ENCODE measurements at regions not wholly inside any gene's neighbourhood (a gene's known extent, or its start where the extent isn't known, plus 50 kb on each side); places are given as distances from the start of the nearest gene placed in this dataset.

DNA sequence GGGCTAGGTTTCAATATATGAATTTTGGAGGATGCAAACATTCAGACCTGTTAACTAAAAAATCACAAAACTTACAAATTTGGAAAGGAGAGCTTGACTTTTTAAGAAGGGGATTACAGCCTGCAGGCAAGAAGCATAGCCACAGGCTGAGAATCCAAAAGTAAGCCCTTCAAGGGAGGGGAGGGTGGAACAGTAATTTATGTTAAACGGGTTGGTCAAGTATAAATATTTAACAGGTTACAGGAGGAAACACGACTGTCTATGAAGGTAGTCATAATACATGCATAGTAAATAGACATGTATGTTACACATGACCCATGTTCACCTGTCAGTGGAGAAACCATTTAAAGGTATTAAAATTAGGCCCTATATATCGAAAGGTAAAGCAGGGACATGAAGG lies 261.1 kb upstream of the RGS18 start:
- H3K4me3 ChIP-seq (ENCODE audit: control insufficient read depth in 2 of 3, extremely low read depth in 1 of 3, insufficient read depth in 2 of 3, low read depth in 1 of 3, low read length in 3 of 3) = no peak overlapping the region
- H3K9me1 ChIP-seq (ENCODE audit: control insufficient read depth, extremely low read depth, insufficient read depth, low read length) = no peaks in the 10 kb centered on the region
- H3K79me2 ChIP-seq (ENCODE audit: control insufficient read depth, insufficient read depth, low read length) = no peaks in the 10 kb centered on the region
- H3K9me3 ChIP-seq (ENCODE audit: control insufficient read depth, low read depth, low read length) = no peaks in the 10 kb centered on the region
- DNase-seq (ENCODE audit: low read depth, low spot score) (no peak), FAIRE-seq (no peak)
- peaks cover 6% of the 10 kb centered on the region for H3K4me1 ChIP-seq (ENCODE audit: control insufficient read depth, extremely low read depth, insufficient read depth, low read length)
- dilution Hi-C loops (cut with MboI; ENCODE audit: extremely low pct_ligation_motif_present, low sequenced_read_pairs) = no loop called here
- TF ChIP-seq EZH2 (IDR thresholded peaks at IDR 0.05; ENCODE audit: low read length) = no peak
- TF ChIP-seq, protein P1, sequence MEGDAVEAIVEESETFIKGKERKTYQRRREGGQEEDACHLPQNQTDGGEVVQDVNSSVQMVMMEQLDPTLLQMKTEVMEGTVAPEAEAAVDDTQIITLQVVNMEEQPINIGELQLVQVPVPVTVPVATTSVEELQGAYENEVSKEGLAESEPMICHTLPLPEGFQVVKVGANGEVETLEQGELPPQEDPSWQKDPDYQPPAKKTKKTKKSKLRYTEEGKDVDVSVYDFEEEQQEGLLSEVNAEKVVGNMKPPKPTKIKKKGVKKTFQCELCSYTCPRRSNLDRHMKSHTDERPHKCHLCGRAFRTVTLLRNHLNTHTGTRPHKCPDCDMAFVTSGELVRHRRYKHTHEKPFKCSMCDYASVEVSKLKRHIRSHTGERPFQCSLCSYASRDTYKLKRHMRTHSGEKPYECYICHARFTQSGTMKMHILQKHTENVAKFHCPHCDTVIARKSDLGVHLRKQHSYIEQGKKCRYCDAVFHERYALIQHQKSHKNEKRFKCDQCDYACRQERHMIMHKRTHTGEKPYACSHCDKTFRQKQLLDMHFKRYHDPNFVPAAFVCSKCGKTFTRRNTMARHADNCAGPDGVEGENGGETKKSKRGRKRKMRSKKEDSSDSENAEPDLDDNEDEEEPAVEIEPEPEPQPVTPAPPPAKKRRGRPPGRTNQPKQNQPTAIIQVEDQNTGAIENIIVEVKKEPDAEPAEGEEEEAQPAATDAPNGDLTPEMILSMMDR (optimal IDR thresholded peaks at IDR 0.05 in 1 of 3, IDR thresholded peaks at IDR 0.05 in 1 of 3, conservative IDR thresholded peaks at IDR 0.05 in 1 of 3; ENCODE audit: extremely low read depth in 1 of 3, insufficient read depth in 2 of 3, low read length in 3 of 3) = no peak
- H3K9ac ChIP-seq (ENCODE audit: control insufficient read depth, extremely low read depth, insufficient read depth, low read length) = no peak overlapping the region
- H3K27ac ChIP-seq (ENCODE audit: control insufficient read depth, insufficient read depth, low read length) = no peak overlapping the region
- no peaks in the 10 kb centered on the region for H4K20me1 ChIP-seq (ENCODE audit: control insufficient read depth, extremely low read depth, insufficient read depth, low read length)
- H3K27me3 ChIP-seq (ENCODE audit: control insufficient read depth, extremely low read depth, insufficient read depth, low read length) = no peaks in the 10 kb centered on the region
- H2AFZ ChIP-seq (ENCODE audit: control insufficient read depth, low read length) = no peak overlapping the region
- H3K4me2 ChIP-seq (ENCODE audit: control insufficient read depth, extremely low read depth, insufficient read depth, low read depth, low read length) = no peak overlapping the region
- H3K36me3 ChIP-seq (ENCODE audit: control insufficient read depth in 2 of 2, extremely low read depth in 1 of 2, insufficient read depth in 2 of 2, low read length in 2 of 2) = no peaks in the 10 kb centered on the region

DNA sequence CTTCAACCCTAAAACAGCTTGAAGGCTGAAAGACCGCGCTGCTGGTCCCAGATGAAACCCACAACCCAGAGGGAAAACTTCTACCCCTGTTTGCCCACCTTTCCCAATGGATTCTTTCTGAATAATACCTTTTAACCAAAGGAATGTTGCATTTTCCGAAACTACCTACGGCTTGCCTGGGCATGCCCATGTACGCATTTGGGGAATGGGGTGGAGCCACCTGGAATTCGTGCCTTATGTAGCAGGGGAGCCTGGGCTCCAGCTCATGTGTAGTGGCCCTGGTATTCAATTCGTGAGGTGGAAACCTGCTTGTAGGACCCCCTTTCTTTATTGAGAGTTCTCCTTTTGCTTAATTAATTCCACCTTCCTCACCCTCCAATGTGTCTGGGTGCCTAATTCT lies 256.6 kb upstream of the RGS18 start:
- no peak overlapping the region for H3K4me3 ChIP-seq (ENCODE audit: control insufficient read depth in 2 of 3, extremely low read depth in 1 of 3, insufficient read depth in 2 of 3, low read depth in 1 of 3, low read length in 3 of 3)
- TF ChIP-seq EZH2 (IDR thresholded peaks at IDR 0.05; ENCODE audit: low read length) = no peak
- TF ChIP-seq, protein P1 (optimal IDR thresholded peaks at IDR 0.05 in 1 of 3, IDR thresholded peaks at IDR 0.05 in 1 of 3, conservative IDR thresholded peaks at IDR 0.05 in 1 of 3; ENCODE audit: extremely low read depth in 1 of 3, insufficient read depth in 2 of 3, low read length in 3 of 3) = no peak
- H3K27me3 ChIP-seq (ENCODE audit: control insufficient read depth, extremely low read depth, insufficient read depth, low read length) = no peaks in the 10 kb centered on the region
- peaks cover 6% of the 10 kb centered on the region for H3K4me1 ChIP-seq (ENCODE audit: control insufficient read depth, extremely low read depth, insufficient read depth, low read length)
- DNase-seq (ENCODE audit: low read depth, low spot score) (peak; percentile 1), FAIRE-seq (no peak)
- H2AFZ ChIP-seq (ENCODE audit: control insufficient read depth, low read length) = peak overlapping the region; percentile 68
- dilution Hi-C loops (cut with MboI; ENCODE audit: extremely low pct_ligation_motif_present, low sequenced_read_pairs) = no loop called here
- H3K79me2 ChIP-seq (ENCODE audit: control insufficient read depth, insufficient read depth, low read length) = no peaks in the 10 kb centered on the region
- H3K4me2 ChIP-seq (ENCODE audit: control insufficient read depth, extremely low read depth, insufficient read depth, low read depth, low read length) = no peak overlapping the region
- H3K36me3 ChIP-seq (ENCODE audit: control insufficient read depth in 2 of 2, extremely low read depth in 1 of 2, insufficient read depth in 2 of 2, low read length in 2 of 2) = no peaks in the 10 kb centered on the region
- peak overlapping the region; percentile 17 for H3K27ac ChIP-seq (ENCODE audit: control insufficient read depth, insufficient read depth, low read length)
- H3K9me1 ChIP-seq (ENCODE audit: control insufficient read depth, extremely low read depth, insufficient read depth, low read length) = no peaks in the 10 kb centered on the region
- H4K20me1 ChIP-seq (ENCODE audit: control insufficient read depth, extremely low read depth, insufficient read depth, low read length) = no peaks in the 10 kb centered on the region
- no peak overlapping the region for H3K9ac ChIP-seq (ENCODE audit: control insufficient read depth, extremely low read depth, insufficient read depth, low read length)
- no peaks in the 10 kb centered on the region for H3K9me3 ChIP-seq (ENCODE audit: control insufficient read depth, low read depth, low read length)

All from keratinocyte (primary cell).